Liver (tissue), 8 donors: ENCODE measurements at regions not wholly inside any gene's neighbourhood (a gene's known extent, or its start where the extent isn't known, plus 50 kb on each side); places are given as distances from the start of the nearest gene placed in this dataset.
A peak's percentile ranks its signal among the peaks of the same experiment; 100 is the strongest.

Source experiments
- DNase-seq: peaks from one replicate; pipeline ENCODE4 v3.0.0-alpha.2; 2017; ENCODE audit warnings: low spot score
- H3K27ac ChIP-seq, 2 donors: one replicate each; pipeline ENCODE4 v1.7.0; 2013; ENCODE audit warnings: inconsistent platforms in 2 of 2, low read length in 2 of 2, control low read depth in 1 of 2, low read depth in 1 of 2, mild to moderate bottlenecking in 1 of 2
- H3K27me3 ChIP-seq, 4 donors: one replicate each; pipeline versions ENCODE4 v1.6.1 to v1.7.0; 2013; ENCODE audit warnings: low read length in 3 of 4, inconsistent platforms in 1 of 4, mild to moderate bottlenecking in 1 of 4, moderate library complexity in 1 of 4; ENCODE audit not compliant: control insufficient read depth in 4 of 4, insufficient read depth in 4 of 4
- H3K36me3 ChIP-seq, 4 donors: one replicate each; pipeline versions ENCODE4 v1.6.1 to v1.7.0; 2013; ENCODE audit warnings: low read length in 3 of 4, mild to moderate bottlenecking in 3 of 4, low read depth in 1 of 4, moderate library complexity in 1 of 4; ENCODE audit not compliant: control insufficient read depth in 4 of 4, insufficient read depth in 3 of 4
- H3K4me1 ChIP-seq, 4 donors: one replicate each; pipeline versions ENCODE4 v1.6.1 to v1.7.0; 2013; ENCODE audit warnings: low read length in 3 of 4, mild to moderate bottlenecking in 3 of 4, moderate library complexity in 1 of 4; ENCODE audit not compliant: control insufficient read depth in 4 of 4, insufficient read depth in 4 of 4
- H3K4me3 ChIP-seq, 3 donors: one replicate each; pipeline versions ENCODE4 v1.6.1 to v1.7.0; 2013; ENCODE audit warnings: low read length in 3 of 3, control low read depth in 1 of 3, low read depth in 1 of 3, mild to moderate bottlenecking in 1 of 3
- H3K9ac ChIP-seq, 2 donors: one replicate each; pipeline ENCODE4 v1.7.0; 2013; ENCODE audit warnings: low read length in 2 of 2, mild to moderate bottlenecking in 2 of 2, moderate library complexity in 2 of 2, control low read depth in 1 of 2, low read depth in 1 of 2
- H3K9me3 ChIP-seq, 4 donors: one replicate each; pipeline versions ENCODE4 v1.6.1 to v1.7.0; 2013; ENCODE audit warnings: low read length in 3 of 4; ENCODE audit not compliant: control insufficient read depth in 4 of 4
- ATF3 ChIP-seq: IDR thresholded peaks from 2 replicates; pipeline ENCODE4 v1.6.1; 2016; ENCODE audit warnings: antibody characterized with exemption
- CTCF ChIP-seq: fragments of 150-350 bp; IDR thresholded peaks from 2 replicates; pipeline ENCODE4 v1.5.1; 2017; ENCODE audit warnings: improper control_type of control experiment, low read depth, low read length; ENCODE audit not compliant: missing input control
- EGR1 ChIP-seq, 2 donors: IDR thresholded peaks; 2 replicates each; pipeline ENCODE4 v1.6.1; 2016 to 2018; ENCODE audit warnings: antibody characterized with exemption in 2 of 2, low read depth in 2 of 2
- FOXA1 ChIP-seq: IDR thresholded peaks from 2 replicates; pipeline ENCODE4 v1.6.1; 2016; ENCODE audit warnings: antibody characterized with exemption
- FOXA2 ChIP-seq: IDR thresholded peaks from 2 replicates; pipeline ENCODE4 v1.6.1; 2016; ENCODE audit warnings: antibody characterized with exemption
- HNF4A ChIP-seq, 2 donors: conservative IDR thresholded peaks; 2 replicates each; pipeline ENCODE4 v1.6.1; 2016; ENCODE audit warnings: antibody characterized with exemption in 2 of 2, mild to moderate bottlenecking in 2 of 2
- HNF4G ChIP-seq: IDR thresholded peaks from 2 replicates; pipeline ENCODE4 v1.6.1; 2016; ENCODE audit warnings: antibody characterized with exemption
- NR2F2 ChIP-seq: IDR thresholded peaks from 2 replicates; pipeline ENCODE4 v1.6.1; 2016; ENCODE audit warnings: antibody characterized with exemption
- RAD21 ChIP-seq, 2 donors: IDR thresholded peaks; 2 replicates each; pipeline ENCODE4 v1.6.1; 2016; ENCODE audit warnings: antibody characterized with exemption in 2 of 2, mild to moderate bottlenecking in 2 of 2
- RXRA ChIP-seq, 2 donors: IDR thresholded peaks; 2 replicates each; pipeline ENCODE4 v1.6.1; 2017 to 2018; ENCODE audit warnings: antibody characterized with exemption in 2 of 2, mild to moderate bottlenecking in 1 of 2
- SP1 ChIP-seq: IDR thresholded peaks from 2 replicates; pipeline ENCODE4 v1.6.1; 2018; ENCODE audit warnings: antibody characterized with exemption, mild to moderate bottlenecking
- TAF1 ChIP-seq: conservative IDR thresholded peaks from 2 replicates; pipeline ENCODE4 v1.6.1; 2016; ENCODE audit warnings: antibody characterized with exemption, mild to moderate bottlenecking
- YY1 ChIP-seq: IDR thresholded peaks from 2 replicates; pipeline ENCODE4 v1.6.1; 2016; ENCODE audit warnings: antibody characterized with exemption, mild to moderate bottlenecking
- WGBS: extraction: QIAGEN DNeasy Blood & Tissue Kit; methylation state at CpG from one replicate; pipeline ENCODE4 v1.1.7; 2013; 5-methylcytosine and 5-hydroxymethylcytosine counted together
- TF ChIP-seq, protein P1 (sequence below): IDR thresholded peaks from 2 replicates; pipeline ENCODE4 v1.6.1; 2016; ENCODE audit warnings: antibody characterized with exemption
- donor health status: healthy.
- donor health status: healthy.
- donor health status: healthy.
- donor health status: healthy.
- donor health status: healthy.

GRCh38 chr7:142460402-142461117 lies 202.7 kb upstream of the PRSS58 start:
- H3K9me3 ChIP-seq, result no peaks in the 10 kb centered on the region
- peaks cover 0 to 5% (median 1%) of the 10 kb centered on the region in 4 donors for H3K27me3 ChIP-seq
- no peak overlapping the region for H3K27ac ChIP-seq
- H3K36me3 ChIP-seq, result no peaks in the 10 kb centered on the region
- H3K4me3 ChIP-seq, result no peak overlapping the region
- DNase-seq, result no peak
- no peak for TF ChIP-seq YY1
- no peak overlapping the region for H3K9ac ChIP-seq
- WGBS, result 55% methylated on average over 7 of the region's 7 CpGs
- no peaks in the 10 kb centered on the region for H3K4me1 ChIP-seq

DNA sequence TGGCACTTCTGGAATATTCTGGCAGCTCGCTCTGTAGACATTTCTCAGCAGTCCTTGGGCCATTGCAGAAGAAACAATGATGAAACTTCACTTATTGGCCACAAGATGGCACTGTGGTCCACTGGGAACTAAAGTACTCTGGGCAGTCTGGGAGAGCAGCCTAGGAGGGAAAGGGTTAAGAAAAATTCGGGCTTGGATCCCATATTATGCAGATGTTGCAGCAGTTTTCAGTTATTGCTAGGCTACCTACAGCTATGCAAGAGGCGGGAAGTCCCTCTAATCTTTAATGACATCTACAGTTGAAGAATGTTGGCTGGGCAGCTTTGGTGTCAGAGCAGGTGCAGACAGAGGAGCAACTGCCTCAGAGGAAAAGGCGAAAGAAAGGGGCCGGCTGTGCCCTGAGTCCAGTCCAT lies 201.7 kb upstream of the PRSS58 start:
- Histone ChIP-seq H3K4me3 (no peak overlapping the region), H3K27me3 (peaks cover 0 to 5% (median 1%) of the 10 kb centered on the region in 4 donors), H3K36me3 (no peaks in the 10 kb centered on the region), H3K9ac (no peak overlapping the region), H3K27ac (no peak overlapping the region), H3K9me3 (no peaks in the 10 kb centered on the region), H3K4me1 (no peaks in the 10 kb centered on the region)
- 19% methylated on average over 5 of the region's 5 CpGs for WGBS
- DNase-seq, result no peak
- TF ChIP-seq CTCF, result peak; percentile 58
- no peak for TF ChIP-seq FOXA1
- TF ChIP-seq FOXA2, result no peak
- peak; percentile 69 to 83 for TF ChIP-seq RAD21 (IDR thresholded peaks at IDR 0.05)
- TF ChIP-seq, protein P1, sequence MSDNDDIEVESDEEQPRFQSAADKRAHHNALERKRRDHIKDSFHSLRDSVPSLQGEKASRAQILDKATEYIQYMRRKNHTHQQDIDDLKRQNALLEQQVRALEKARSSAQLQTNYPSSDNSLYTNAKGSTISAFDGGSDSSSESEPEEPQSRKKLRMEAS, result no peak
- peak; percentile 38 for TF ChIP-seq ATF3
- TF ChIP-seq SP1, result no peak
- TF ChIP-seq RXRA (IDR thresholded peaks at IDR 0.05), result no peak

- Histone ChIP-seq H3K27me3 (peaks cover 0 to 5% (median 1%) of the 10 kb centered on the region in 4 donors), H3K4me3 (no peak overlapping the region), H3K9ac (no peak overlapping the region), H3K27ac (no peak overlapping the region), H3K9me3 (no peaks in the 10 kb centered on the region), H3K4me1 (no peaks in the 10 kb centered on the region), H3K36me3 (no peaks in the 10 kb centered on the region)
- 78% methylated on average over 2 of the region's 2 CpGs for WGBS
- no peak for DNase-seq
- TF ChIP-seq HNF4A (conservative IDR thresholded peaks at IDR 0.05) (no peak), FOXA1 (no peak), CTCF (no peak), EGR1 (IDR thresholded peaks at IDR 0.05; ENCODE audit: low read depth in 2 of 2) (no peak), TAF1 (no peak), ATF3 (no peak), YY1 (no peak), FOXA2 (no peak), HNF4G (no peak), NR2F2 (no peak)
- TF ChIP-seq, protein P1, result no peak
Observed at GRCh38 chr7:142457146-142457703, 199.4 kb upstream of the PRSS58 start.
